ENCODE measurements at regions not wholly inside any gene's neighbourhood (a gene's known extent, or its start where the extent isn't known, plus 50 kb on each side); places are given as distances from the start of the nearest gene placed in this dataset.

DNA sequence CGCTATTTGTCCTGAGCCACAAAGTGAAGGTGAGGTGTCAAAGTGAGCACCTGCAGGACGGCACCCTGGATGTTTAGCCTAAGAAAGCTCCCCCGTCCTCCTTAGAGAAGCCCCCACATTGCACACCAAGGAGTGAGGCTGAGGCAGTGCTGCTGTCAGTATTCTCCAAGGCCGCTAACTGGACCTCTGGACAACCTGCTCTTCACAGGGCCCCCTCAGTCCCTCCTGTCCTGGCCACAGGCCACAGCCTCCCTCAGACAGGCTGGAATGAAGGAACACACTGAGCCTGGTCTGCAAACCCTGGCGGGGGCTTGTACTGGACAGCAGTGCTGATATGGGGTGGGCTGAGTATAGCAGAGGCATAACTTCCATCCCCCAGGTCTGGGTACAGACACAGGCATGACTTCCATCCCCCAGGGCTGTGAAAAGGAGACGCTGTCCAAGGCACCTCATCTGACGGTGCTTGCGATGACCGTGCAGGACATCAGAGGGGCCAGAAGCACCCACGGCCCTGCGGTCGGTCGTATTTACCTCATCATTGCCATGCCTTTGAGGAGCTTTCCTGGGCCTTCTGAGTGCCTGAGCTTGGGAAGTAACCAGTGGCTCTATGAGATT lies 82.4 kb upstream of the DIO3 start:
- H3K27ac ChIP-seq (ENCODE audit: low read length) = no peak overlapping the region
- no peaks in the 10 kb centered on the region for H3K36me3 ChIP-seq (ENCODE audit: control insufficient read depth, insufficient read depth, low read length)
- no peak for DNase-seq
- no peak overlapping the region for H3K4me3 ChIP-seq (ENCODE audit: low read length)
- peaks cover 14% of the 10 kb centered on the region for H3K4me1 ChIP-seq (ENCODE audit: control insufficient read depth, insufficient read depth, low read length)
- 91% methylated on average over 10 of the region's 13 CpGs for WGBS (ENCODE audit: insufficient coverage)
- peaks cover 5% of the 10 kb centered on the region for H3K9me3 ChIP-seq (replicated peaks; ENCODE audit: control insufficient read depth, low read depth, low read length)
- H3K27me3 ChIP-seq (ENCODE audit: control insufficient read depth, insufficient read depth, low read length) = peaks cover 22% of the 10 kb centered on the region

DNA sequence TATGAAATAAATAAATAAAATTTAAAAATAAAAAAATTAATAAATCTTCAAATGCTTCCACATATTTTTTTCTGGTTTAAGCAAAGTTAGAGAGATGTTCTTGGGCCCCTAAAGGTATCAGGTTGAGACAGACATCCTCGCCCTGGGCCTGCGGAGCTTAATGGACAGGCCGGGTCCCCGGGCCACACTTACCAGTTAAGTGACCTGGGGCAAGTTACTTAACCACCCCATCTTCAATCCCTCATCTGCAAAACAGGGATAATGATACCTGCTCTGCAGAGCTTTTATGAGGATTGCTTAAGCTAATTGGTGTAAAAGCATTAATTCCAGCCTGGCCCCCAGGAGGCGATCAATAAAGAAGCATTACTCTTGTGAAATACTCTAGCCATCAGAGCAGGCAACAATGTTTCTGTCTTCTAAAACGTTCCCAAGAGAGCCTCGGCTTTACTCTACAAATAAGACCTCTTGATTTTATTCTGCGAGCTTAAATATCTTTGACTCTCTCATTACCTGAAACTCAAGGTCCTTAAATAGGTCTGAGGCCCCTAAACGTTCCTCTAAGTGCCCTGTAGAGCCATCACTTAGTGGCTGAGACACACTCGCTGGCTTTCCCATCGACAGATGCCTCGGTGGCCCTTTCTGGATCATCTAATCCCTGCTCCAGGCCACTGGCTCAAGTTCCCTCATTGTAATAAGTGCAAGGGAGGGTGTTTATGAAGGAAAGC lies 81.1 kb upstream of the DIO3 start:
- H3K4me1 ChIP-seq (ENCODE audit: control insufficient read depth, insufficient read depth, low read length) = peaks cover 9% of the 10 kb centered on the region
- no peak for DNase-seq
- WGBS (ENCODE audit: insufficient coverage) = 61% methylated on average over 4 of the region's 12 CpGs
- peaks cover 21% of the 10 kb centered on the region for H3K27me3 ChIP-seq (ENCODE audit: control insufficient read depth, insufficient read depth, low read length)
- no peak overlapping the region for H3K4me3 ChIP-seq (ENCODE audit: low read length)
- H3K9me3 ChIP-seq (replicated peaks; ENCODE audit: control insufficient read depth, low read depth, low read length) = peaks cover 5% of the 10 kb centered on the region
- no peaks in the 10 kb centered on the region for H3K36me3 ChIP-seq (ENCODE audit: control insufficient read depth, insufficient read depth, low read length)
- H3K27ac ChIP-seq (ENCODE audit: low read length) = no peak overlapping the region

DNA sequence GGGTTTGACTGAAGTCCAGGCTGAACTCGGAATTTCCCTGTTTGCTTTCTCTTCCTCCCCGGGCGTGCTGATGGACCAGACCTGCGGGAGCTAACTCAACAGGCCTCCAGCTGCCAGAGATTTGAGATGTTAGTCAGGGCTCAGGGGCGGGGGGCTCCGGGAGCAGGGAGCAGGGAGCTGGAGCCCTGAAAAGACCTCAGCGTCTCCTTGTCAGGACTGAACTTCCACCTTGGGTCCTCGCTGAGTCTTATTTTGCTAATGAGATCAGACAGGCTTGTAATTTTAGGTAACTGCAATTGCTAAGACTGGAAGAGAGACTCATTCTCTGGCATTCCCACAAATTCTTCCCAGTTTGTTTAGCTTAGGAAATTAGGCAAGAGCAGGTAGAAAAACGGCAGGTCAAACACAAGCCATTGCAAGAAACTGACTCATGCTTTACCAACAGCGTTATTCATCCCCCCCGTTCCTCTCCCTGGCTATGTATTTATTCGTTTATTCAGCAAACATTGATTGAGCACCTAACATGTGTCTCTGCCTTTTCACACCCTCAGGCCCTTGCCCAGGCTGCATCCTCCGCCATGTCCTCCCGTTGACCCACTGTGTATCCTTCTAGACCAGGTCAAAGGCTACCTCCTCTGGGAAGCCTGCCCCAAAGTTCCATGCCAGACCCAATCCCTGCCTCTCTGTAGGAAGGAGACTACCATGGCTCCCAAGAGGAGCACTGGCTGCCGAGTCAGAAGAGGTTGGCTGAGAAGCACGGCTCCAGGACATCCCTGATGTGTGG lies 80.4 kb upstream of the DIO3 start:
- H3K36me3 ChIP-seq (ENCODE audit: control insufficient read depth, insufficient read depth, low read length) = no peaks in the 10 kb centered on the region
- WGBS (ENCODE audit: insufficient coverage) = 53% methylated on average over 11 of the region's 16 CpGs
- H3K27ac ChIP-seq (ENCODE audit: low read length) = no peak overlapping the region
- H3K4me1 ChIP-seq (ENCODE audit: control insufficient read depth, insufficient read depth, low read length) = peaks cover 4% of the 10 kb centered on the region
- H3K4me3 ChIP-seq (ENCODE audit: low read length) = no peak overlapping the region
- peak; percentile 31 for DNase-seq
- peaks cover 17% of the 10 kb centered on the region for H3K27me3 ChIP-seq (ENCODE audit: control insufficient read depth, insufficient read depth, low read length)
- peaks cover 8% of the 10 kb centered on the region for H3K9me3 ChIP-seq (replicated peaks; ENCODE audit: control insufficient read depth, low read depth, low read length)

DNA sequence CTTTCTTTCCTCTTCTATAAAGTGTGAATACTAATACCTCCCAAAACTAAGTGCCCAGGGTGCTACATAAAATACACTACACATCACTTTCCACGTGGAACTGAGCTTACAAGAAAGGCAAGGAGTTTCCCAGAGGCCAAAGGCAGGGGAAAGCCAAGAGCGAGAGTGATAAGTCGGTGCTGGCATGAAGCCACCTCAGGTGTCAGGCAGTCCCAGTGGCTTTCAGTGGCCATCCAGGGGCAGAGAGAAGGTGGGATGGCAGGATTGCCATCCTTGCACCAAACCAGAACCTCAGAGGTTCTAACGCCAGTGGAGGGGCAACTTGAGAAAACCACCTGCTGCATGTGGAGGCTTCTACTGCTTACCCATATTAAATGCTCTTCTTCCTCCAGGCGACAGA lies 79.7 kb upstream of the DIO3 start:
- Histone ChIP-seq H3K36me3 (ENCODE audit: control insufficient read depth, insufficient read depth, low read length) (no peaks in the 10 kb centered on the region), H3K9me3 (replicated peaks; ENCODE audit: control insufficient read depth, low read depth, low read length) (peaks cover 12% of the 10 kb centered on the region), H3K4me1 (ENCODE audit: control insufficient read depth, insufficient read depth, low read length) (peaks cover 4% of the 10 kb centered on the region), H3K4me3 (ENCODE audit: low read length) (no peak overlapping the region), H3K27me3 (ENCODE audit: control insufficient read depth, insufficient read depth, low read length) (peaks cover 17% of the 10 kb centered on the region), H3K27ac (ENCODE audit: low read length) (no peak overlapping the region)
- WGBS (ENCODE audit: insufficient coverage) = 90% methylated on average over 4 of the region's 5 CpGs
- DNase-seq = no peak

DNA sequence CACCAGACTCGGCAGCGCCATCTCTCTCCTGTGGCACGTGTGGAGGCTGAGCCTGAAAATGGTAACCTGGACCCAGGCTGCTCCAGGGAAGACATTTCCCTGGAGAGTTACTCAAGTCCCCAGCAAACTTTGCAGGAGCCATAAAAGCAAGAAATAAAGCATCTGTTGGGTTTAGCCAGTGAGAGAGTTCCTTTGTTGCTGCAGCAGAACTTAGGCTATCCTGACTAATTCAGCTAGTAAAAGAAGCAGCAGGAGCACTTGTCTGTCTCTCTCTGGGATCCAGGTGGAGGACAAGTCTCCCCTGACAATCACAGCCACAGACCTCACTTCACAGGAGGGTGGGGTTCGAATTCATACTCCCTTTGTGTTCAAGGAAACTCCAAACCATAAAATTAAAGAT lies 79.2 kb upstream of the DIO3 start:
- Histone ChIP-seq H3K9me3 (replicated peaks; ENCODE audit: control insufficient read depth, low read depth, low read length) (peaks cover 13% of the 10 kb centered on the region), H3K36me3 (ENCODE audit: control insufficient read depth, insufficient read depth, low read length) (no peaks in the 10 kb centered on the region), H3K27me3 (ENCODE audit: control insufficient read depth, insufficient read depth, low read length) (peaks cover 14% of the 10 kb centered on the region), H3K4me1 (ENCODE audit: control insufficient read depth, insufficient read depth, low read length) (peaks cover 4% of the 10 kb centered on the region), H3K27ac (ENCODE audit: low read length) (no peak overlapping the region), H3K4me3 (ENCODE audit: low read length) (no peak overlapping the region)
- 94% methylated on average over 3 of the region's 4 CpGs for WGBS (ENCODE audit: insufficient coverage)
- DNase-seq = no peak

DNA sequence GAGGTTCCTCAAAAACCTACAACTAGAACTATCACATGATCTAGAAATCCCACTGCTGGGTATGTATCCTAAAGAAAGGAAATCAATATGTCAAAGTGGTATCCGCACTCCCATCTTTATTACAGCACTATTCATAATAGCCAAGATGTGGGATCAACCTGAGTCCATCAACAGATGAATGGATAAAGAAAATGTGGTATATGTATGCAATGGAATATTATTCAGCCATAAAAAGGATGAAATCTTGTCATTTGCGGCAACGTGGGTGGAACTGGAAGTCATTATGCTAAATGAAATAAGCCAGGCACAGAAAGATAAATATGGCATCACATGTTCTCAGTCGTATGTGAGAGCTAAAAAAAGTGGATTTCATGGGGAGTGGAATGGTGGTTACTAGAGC lies 77.5 kb upstream of the DIO3 start:
- H3K9me3 ChIP-seq (replicated peaks; ENCODE audit: control insufficient read depth, low read depth, low read length) = peaks cover 13% of the 10 kb centered on the region
- WGBS (ENCODE audit: insufficient coverage) = 87% methylated on average over 3 of the region's 4 CpGs

DNA sequence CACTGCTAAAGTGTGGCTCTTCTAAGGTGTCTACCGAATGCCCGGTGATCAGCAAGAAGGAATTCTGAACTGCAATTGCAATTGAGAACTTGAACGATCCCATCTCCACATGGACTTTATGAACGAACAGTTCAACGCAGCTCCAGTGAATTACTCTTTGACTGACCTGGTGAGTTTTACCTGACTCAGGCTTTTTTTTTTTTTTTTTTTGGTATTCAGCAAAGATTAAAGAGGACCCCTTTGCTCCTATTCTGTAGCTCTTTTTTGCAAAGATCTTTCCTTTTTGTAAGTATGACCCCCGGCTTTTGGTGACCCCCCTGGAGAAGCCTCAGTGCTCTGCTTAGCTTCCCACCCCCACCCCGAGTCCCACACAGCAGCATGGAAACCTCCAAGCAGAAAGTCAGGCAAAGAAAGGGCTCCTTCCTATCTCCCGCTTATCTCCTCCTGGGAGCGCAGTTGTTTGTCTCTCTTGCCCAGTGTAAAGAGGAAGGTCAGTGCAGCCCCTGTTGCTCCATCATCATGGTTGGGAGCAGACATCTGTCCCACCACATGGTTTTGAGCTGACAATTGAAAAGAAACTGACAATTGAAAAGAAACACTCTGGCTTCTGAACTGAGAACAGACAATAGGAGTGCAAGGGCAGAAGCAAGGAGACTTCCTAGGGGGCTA lies 72.1 kb upstream of the DIO3 start:
- H3K27me3 ChIP-seq (ENCODE audit: control insufficient read depth, insufficient read depth, low read length) = peaks cover 11% of the 10 kb centered on the region
- no peaks in the 10 kb centered on the region for H3K4me1 ChIP-seq (ENCODE audit: control insufficient read depth, insufficient read depth, low read length)
- no peak overlapping the region for H3K27ac ChIP-seq (ENCODE audit: low read length)
- 89% methylated on average over 4 of the region's 9 CpGs for WGBS (ENCODE audit: insufficient coverage)
- H3K4me3 ChIP-seq (ENCODE audit: low read length) = no peak overlapping the region
- H3K36me3 ChIP-seq (ENCODE audit: control insufficient read depth, insufficient read depth, low read length) = no peaks in the 10 kb centered on the region
- DNase-seq = no peak
- peaks cover 8% of the 10 kb centered on the region for H3K9me3 ChIP-seq (replicated peaks; ENCODE audit: control insufficient read depth, low read depth, low read length)

More for the DNA sequence above, 77.5 kb upstream of the DIO3 start:
- no peak overlapping the region for H3K27ac ChIP-seq (ENCODE audit: low read length)
- H3K4me1 ChIP-seq (ENCODE audit: control insufficient read depth, insufficient read depth, low read length) = peaks cover 4% of the 10 kb centered on the region
- no peak for DNase-seq
- no peak overlapping the region for H3K4me3 ChIP-seq (ENCODE audit: low read length)
- H3K36me3 ChIP-seq (ENCODE audit: control insufficient read depth, insufficient read depth, low read length) = no peaks in the 10 kb centered on the region
- peaks cover 10% of the 10 kb centered on the region for H3K27me3 ChIP-seq (ENCODE audit: control insufficient read depth, insufficient read depth, low read length)

DNA sequence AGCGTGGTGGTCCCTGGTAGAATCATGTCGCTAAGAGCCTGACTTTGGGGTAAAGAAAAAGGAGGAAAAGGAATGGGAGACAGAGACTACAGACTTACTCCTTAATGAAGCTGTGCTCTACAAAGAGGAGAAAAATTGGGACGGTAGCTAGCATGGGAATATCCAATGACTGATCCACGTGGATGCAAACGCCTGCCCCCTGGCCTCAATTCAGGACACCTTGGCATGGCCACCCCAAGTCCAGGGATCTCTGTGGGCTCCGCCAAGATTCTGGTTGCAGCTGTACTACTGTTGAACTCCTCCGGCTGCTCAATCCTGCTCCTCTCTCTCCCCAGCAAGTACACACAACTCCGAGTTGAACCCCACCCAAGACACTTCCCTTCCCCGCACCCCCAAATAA lies 70.5 kb upstream of the DIO3 start:
- WGBS (ENCODE audit: insufficient coverage) = 76% methylated on average over 6 of the region's 9 CpGs
- Histone ChIP-seq H3K36me3 (ENCODE audit: control insufficient read depth, insufficient read depth, low read length) (no peaks in the 10 kb centered on the region), H3K27ac (ENCODE audit: low read length) (no peak overlapping the region), H3K27me3 (ENCODE audit: control insufficient read depth, insufficient read depth, low read length) (peaks cover 11% of the 10 kb centered on the region), H3K4me1 (ENCODE audit: control insufficient read depth, insufficient read depth, low read length) (no peaks in the 10 kb centered on the region), H3K9me3 (replicated peaks; ENCODE audit: control insufficient read depth, low read depth, low read length) (peaks cover 6% of the 10 kb centered on the region), H3K4me3 (ENCODE audit: low read length) (no peak overlapping the region)
- DNase-seq = no peak

DNA sequence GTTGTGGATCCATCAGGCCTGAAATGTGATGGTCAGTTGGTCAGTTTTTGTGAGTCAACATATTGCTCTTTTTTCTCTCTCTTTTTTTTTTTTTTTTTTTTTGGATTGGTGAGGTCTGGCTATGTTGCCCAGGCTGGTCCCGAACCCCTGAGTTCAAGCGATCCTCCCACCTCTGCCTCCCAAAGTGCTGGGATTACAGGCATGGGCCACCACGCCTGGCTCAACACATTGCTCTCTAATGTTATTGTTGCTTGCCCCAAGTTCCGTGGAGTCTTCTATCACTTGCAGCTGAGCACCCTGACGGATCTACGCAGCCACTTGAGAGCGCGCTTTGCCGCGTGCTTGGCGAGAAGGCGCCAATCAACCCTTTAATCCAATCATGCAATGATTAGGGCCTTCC lies 69.5 kb upstream of the DIO3 start:
- H3K36me3 ChIP-seq (ENCODE audit: control insufficient read depth, insufficient read depth, low read length) = no peaks in the 10 kb centered on the region
- no peak overlapping the region for H3K4me3 ChIP-seq (ENCODE audit: low read length)
- no peak overlapping the region for H3K27ac ChIP-seq (ENCODE audit: low read length)
- no peak for DNase-seq
- 88% methylated on average over 4 of the region's 12 CpGs for WGBS (ENCODE audit: insufficient coverage)
- H3K4me1 ChIP-seq (ENCODE audit: control insufficient read depth, insufficient read depth, low read length) = peaks cover 7% of the 10 kb centered on the region
- H3K27me3 ChIP-seq (ENCODE audit: control insufficient read depth, insufficient read depth, low read length) = peaks cover 13% of the 10 kb centered on the region
- no peaks in the 10 kb centered on the region for H3K9me3 ChIP-seq (replicated peaks; ENCODE audit: control insufficient read depth, low read depth, low read length)

DNA sequence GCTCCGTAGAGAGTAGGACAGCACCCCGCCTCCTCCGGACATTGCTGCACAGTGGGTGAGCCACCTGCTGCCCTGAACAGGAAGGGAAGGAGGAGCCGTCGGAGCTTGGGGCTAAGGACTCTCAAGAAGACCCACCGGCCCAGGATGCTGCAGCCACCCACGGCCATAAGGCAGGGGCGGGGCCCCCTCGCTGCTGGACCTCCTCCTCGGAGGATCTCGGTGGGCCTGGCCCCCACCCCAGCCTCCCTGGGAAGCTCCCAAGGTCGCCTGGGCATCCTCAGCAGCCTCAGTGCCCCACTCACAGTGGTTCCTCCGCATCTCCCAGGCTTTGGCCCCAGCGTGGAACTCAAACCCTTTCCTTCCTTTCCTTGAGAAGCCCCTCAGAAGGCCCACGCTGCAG lies 68.6 kb upstream of the DIO3 start:
- H3K36me3 ChIP-seq (ENCODE audit: control insufficient read depth, insufficient read depth, low read length) = no peaks in the 10 kb centered on the region
- H3K4me3 ChIP-seq (ENCODE audit: low read length) = no peak overlapping the region
- H3K9me3 ChIP-seq (replicated peaks; ENCODE audit: control insufficient read depth, low read depth, low read length) = no peaks in the 10 kb centered on the region
- WGBS (ENCODE audit: insufficient coverage) = 77% methylated on average over 14 of the region's 15 CpGs
- no peak overlapping the region for H3K27ac ChIP-seq (ENCODE audit: low read length)
- H3K27me3 ChIP-seq (ENCODE audit: control insufficient read depth, insufficient read depth, low read length) = peaks cover 11% of the 10 kb centered on the region
- peaks cover 12% of the 10 kb centered on the region for H3K4me1 ChIP-seq (ENCODE audit: control insufficient read depth, insufficient read depth, low read length)
- no peak for DNase-seq

Measured in muscle of leg (tissue), 3 donors.